A549 (cell line): ENCODE measurements at regions not wholly inside any gene's neighbourhood (a gene's known extent, or its start where the extent isn't known, plus 50 kb on each side); places are given as distances from the start of the nearest gene placed in this dataset.

Source experiments
- ATAC-seq, 2 experiments: fragments of 200-7000 bp in 1 of 2; fragments of >200 bp in 1 of 2; cut with Nextera tagmentation in 1 of 2; cut with Tn5 transposase in 1 of 2; 3 replicates each; pipeline versions ENCODE4 v1.8.0 to v1.9.1; 2018 to 2020; ENCODE audit warnings: mild to moderate bottlenecking in 1 of 2, moderate library complexity in 1 of 2
- CTCF ChIA-PET: fragments of 300-600 bp; sonication (Branson Sonifier 250); formaldehyde crosslinking; extraction: SDS; loops from one replicate; lab custom pipeline; 2021; ENCODE audit warnings: antibody characterized with exemption, inconsistent platforms; lab: Yijun Ruan, JAX
- POLR2A ChIA-PET: fragments of 350-600 bp; formaldehyde crosslinking; extraction: SDS; loops from one replicate; lab custom pipeline; 2021; ENCODE audit warnings: antibody characterized with exemption, inconsistent platforms; lab: Yijun Ruan, JAX
- DNase-seq, 2 experiments: peaks; one replicate each; pipeline versions ENCODE4 v3.0.0 to v3.0.0-alpha.2; 2011 to 2016; ENCODE audit warnings: low read depth in 1 of 2, low spot score in 1 of 2
- FAIRE-seq: peaks from 2 replicates; lab custom pipeline; 2011; peaks lifted over from hg19 to GRCh38; lab: Jason Lieb, UNC
- H3K27ac ChIP-seq, 2 experiments: fragments of >200 bp; sonication (Bioruptor Twin); formaldehyde crosslinking; 3 replicates each; pipeline ENCODE4 v1.5.1; 2016 to 2017
- H3K4me1 ChIP-seq: fragments of >200 bp; sonication (Bioruptor Twin); formaldehyde crosslinking; 3 replicates; pipeline ENCODE4 v1.6.1; 2016
- H3K4me2 ChIP-seq: fragments of >200 bp; sonication (Bioruptor Twin); formaldehyde crosslinking; 3 replicates; pipeline ENCODE4 v1.6.1; 2016
- H3K4me3 ChIP-seq: fragments of >200 bp; sonication (Bioruptor Twin); formaldehyde crosslinking; 3 replicates; pipeline ENCODE4 v1.5.1; 2016
- H3K9me3 ChIP-seq: fragments of >200 bp; sonication (Bioruptor Twin); formaldehyde crosslinking; 3 replicates; pipeline ENCODE4 v1.6.1; 2016
- CBX8 ChIP-seq: fragments of 200-600 bp; sonication (generic); IDR thresholded peaks from 2 replicates; pipeline ENCODE4 v1.6.1; 2016
- EHF ChIP-seq: fragments of 250-450 bp; sonication (Bioruptor Pico); IDR thresholded peaks from 2 replicates; pipeline ENCODE4 v1.5.0; 2020; ENCODE audit warnings: mild to moderate bottlenecking
- EHMT2 ChIP-seq: fragments of 200-600 bp; sonication (generic); IDR thresholded peaks from 2 replicates; pipeline ENCODE4 v1.6.1; 2016; ENCODE audit warnings: antibody characterized with exemption, low read depth, mild to moderate bottlenecking, moderate library complexity
- EP300 ChIP-seq, 2 experiments: fragments of >200 bp; sonication (Bioruptor Twin); formaldehyde crosslinking; IDR thresholded peaks; 2 replicates in 1 of 2; 3 replicates in 1 of 2; pipeline ENCODE4 v1.6.1; 2016 to 2017
- FOSB ChIP-seq: fragments of 250-450 bp; sonication (Bioruptor Pico); IDR thresholded peaks from 2 replicates; pipeline ENCODE4 v1.5.0; 2020; ENCODE audit warnings: mild to moderate bottlenecking, moderate library complexity
- FOXS1 ChIP-seq: fragments of 250-450 bp; sonication (Bioruptor Pico); IDR thresholded peaks from 2 replicates; pipeline ENCODE4 v1.5.0; 2020; ENCODE audit warnings: mild to moderate bottlenecking, moderate library complexity
- HOXB13 ChIP-seq: fragments of 250-450 bp; sonication (Bioruptor Pico); IDR thresholded peaks from 2 replicates; pipeline ENCODE4 v1.5.0; 2020; ENCODE audit warnings: low read depth, mild to moderate bottlenecking, moderate library complexity
- HOXB5 ChIP-seq: fragments of 250-450 bp; sonication (Bioruptor Pico); IDR thresholded peaks from 2 replicates; pipeline ENCODE4 v1.5.0; 2020; ENCODE audit warnings: mild to moderate bottlenecking, moderate library complexity
- KDM5A ChIP-seq: fragments of 200-600 bp; sonication (generic); IDR thresholded peaks from 2 replicates; pipeline ENCODE4 v1.6.1; 2016; ENCODE audit warnings: antibody characterized with exemption, mild to moderate bottlenecking
- MAFK ChIP-seq: fragments of 450-650 bp; IDR thresholded peaks from 2 replicates; pipeline ENCODE4 v1.6.1; 2014; ENCODE audit not compliant: partially characterized antibody
- MAZ ChIP-seq: fragments of 150-350 bp; IDR thresholded peaks from 2 replicates; pipeline ENCODE4 v1.6.1; 2014; ENCODE audit warnings: antibody characterized with exemption, low read depth, low read length, borderline replicate concordance
- NPAS2 ChIP-seq: fragments of 250-450 bp; sonication (Bioruptor Pico); IDR thresholded peaks from 2 replicates; pipeline ENCODE4 v1.8.0; 2022; ENCODE audit warnings: mild to moderate bottlenecking, moderate library complexity, borderline replicate concordance
- NR3C1 ChIP-seq: fragments of >200 bp; sonication (Bioruptor Twin); formaldehyde crosslinking; IDR thresholded peaks from 3 replicates; pipeline ENCODE4 v1.6.1; 2017
- PHF8 ChIP-seq: fragments of 200-600 bp; sonication (generic); IDR thresholded peaks from 2 replicates; pipeline ENCODE4 v1.6.1; 2016; ENCODE audit warnings: low read depth, mild to moderate bottlenecking, antibody characterized with exemption, moderate library complexity, borderline replicate concordance
- RNF2 ChIP-seq: fragments of 200-600 bp; sonication (generic); IDR thresholded peaks from 2 replicates; pipeline ENCODE4 v1.6.1; 2016; ENCODE audit warnings: low read depth, mild to moderate bottlenecking, antibody characterized with exemption, moderate library complexity, borderline replicate concordance
- SMC3 ChIP-seq: fragments of >200 bp; sonication (Bioruptor Twin); formaldehyde crosslinking; IDR thresholded peaks from 3 replicates; pipeline ENCODE4 v1.6.1; 2018; ENCODE audit warnings: inconsistent platforms
- TFCP2L1 ChIP-seq: fragments of 250-450 bp; sonication (Bioruptor Pico); IDR thresholded peaks from 2 replicates; pipeline ENCODE4 v1.5.0; 2021; ENCODE audit warnings: mild to moderate bottlenecking
- ZC3H11A ChIP-seq: fragments of 450-650 bp; IDR thresholded peaks from 2 replicates; pipeline ENCODE4 v1.6.1; 2014; ENCODE audit warnings: antibody characterized with exemption, mild to moderate bottlenecking
- ZFP36 ChIP-seq: fragments of 450-650 bp; IDR thresholded peaks from 2 replicates; pipeline ENCODE4 v1.6.1; 2014; ENCODE audit warnings: borderline replicate concordance; ENCODE audit not compliant: partially characterized antibody
- ZNF302 ChIP-seq: fragments of 250-450 bp; sonication (Bioruptor Pico); IDR thresholded peaks from 2 replicates; pipeline ENCODE4 v1.9.0; 2021; ENCODE audit warnings: inconsistent platforms, mild to moderate bottlenecking, moderate library complexity
- WGBS: methylation state at CpG from one replicate; pipeline ENCODE4 v1.1.6; 2017; ENCODE audit errors: missing lambda C conversion rate; 5-methylcytosine and 5-hydroxymethylcytosine counted together
- TF ChIP-seq, protein P1 (sequence below): IDR thresholded peaks from 2 replicates; pipeline ENCODE4 v1.6.1; 2012; ENCODE audit warnings: low read depth, borderline replicate concordance
- TF ChIP-seq, protein P2 (sequence below): fragments of 250-450 bp; sonication (Bioruptor Pico); IDR thresholded peaks from 2 replicates; pipeline ENCODE4 v1.5.0; 2021; ENCODE audit warnings: mild to moderate bottlenecking, moderate library complexity, borderline replicate concordance
- TF ChIP-seq, protein P3 (sequence below): fragments of 150-350 bp; IDR thresholded peaks from 2 replicates; pipeline ENCODE4 v1.6.1; 2014; ENCODE audit warnings: low read depth, mild to moderate bottlenecking, low read length
- TF ChIP-seq, protein P4 (sequence below): fragments of >200 bp; sonication (Bioruptor Twin); formaldehyde crosslinking; IDR thresholded peaks from 3 replicates; pipeline ENCODE4 v1.6.1; 2016
- TF ChIP-seq, protein P5 (sequence below): fragments of 450-650 bp; IDR thresholded peaks from 2 replicates; pipeline ENCODE4 v1.6.1; 2014; ENCODE audit warnings: antibody characterized with exemption
- TF ChIP-seq, protein P6 (sequence below): IDR thresholded peaks from 2 replicates; pipeline ENCODE4 v1.6.1; 2012

DNA sequence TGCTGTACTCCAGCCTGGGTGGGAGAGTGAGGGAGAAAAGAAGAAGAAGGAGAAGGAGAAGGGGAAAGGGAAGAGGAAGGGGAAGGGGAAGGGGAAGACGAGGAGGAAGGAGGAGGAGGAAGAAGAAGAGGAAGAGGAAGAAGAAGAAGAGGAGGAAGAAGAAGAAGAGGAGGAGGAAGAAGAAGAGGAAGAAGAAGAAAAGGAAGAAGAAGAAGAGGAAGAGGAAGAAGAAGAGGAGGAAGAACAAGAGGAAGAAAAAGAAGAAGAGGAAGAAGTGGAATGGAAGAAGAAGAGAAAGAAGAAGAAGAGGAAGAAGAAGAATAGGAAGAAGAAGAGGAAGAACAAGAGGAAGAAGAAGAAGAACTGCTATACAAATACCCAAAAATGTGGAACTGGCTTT lies 507.4 kb upstream of the TMPO start:
- no peak for ATAC-seq
- Histone ChIP-seq H3K4me1 (no peaks in the 10 kb centered on the region), H3K9me3 (no peaks in the 10 kb centered on the region), H3K4me3 (no peak overlapping the region), H3K27ac (no peak overlapping the region), H3K4me2 (no peak overlapping the region)
- no peak for FAIRE-seq
- WGBS, result 0% methylated on average over 1 of the region's 1 CpG
- no peak for DNase-seq
- ChIA-PET CTCF (no interaction called here), POLR2A (no interaction called here)
- TF ChIP-seq ZC3H11A (no peak), FOSB (no peak), HOXB5 (no peak), EP300 (IDR thresholded peaks at IDR 0.05) (no peak), MAZ (no peak), CBX8 (no peak), EHF (CRISPR knock-in tag) (no peak), RNF2 (no peak), FOXS1 (no peak), SMC3 (no peak), NR3C1 (no peak), MAFK (no peak), KDM5A (no peak), TFCP2L1 (CRISPR knock-in tag) (no peak), ZNF302 (CRISPR knock-in tag) (no peak)
- TF ChIP-seq, protein P1, sequence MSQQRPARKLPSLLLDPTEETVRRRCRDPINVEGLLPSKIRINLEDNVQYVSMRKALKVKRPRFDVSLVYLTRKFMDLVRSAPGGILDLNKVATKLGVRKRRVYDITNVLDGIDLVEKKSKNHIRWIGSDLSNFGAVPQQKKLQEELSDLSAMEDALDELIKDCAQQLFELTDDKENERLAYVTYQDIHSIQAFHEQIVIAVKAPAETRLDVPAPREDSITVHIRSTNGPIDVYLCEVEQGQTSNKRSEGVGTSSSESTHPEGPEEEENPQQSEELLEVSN, result no peak
- TF ChIP-seq, protein P2, sequence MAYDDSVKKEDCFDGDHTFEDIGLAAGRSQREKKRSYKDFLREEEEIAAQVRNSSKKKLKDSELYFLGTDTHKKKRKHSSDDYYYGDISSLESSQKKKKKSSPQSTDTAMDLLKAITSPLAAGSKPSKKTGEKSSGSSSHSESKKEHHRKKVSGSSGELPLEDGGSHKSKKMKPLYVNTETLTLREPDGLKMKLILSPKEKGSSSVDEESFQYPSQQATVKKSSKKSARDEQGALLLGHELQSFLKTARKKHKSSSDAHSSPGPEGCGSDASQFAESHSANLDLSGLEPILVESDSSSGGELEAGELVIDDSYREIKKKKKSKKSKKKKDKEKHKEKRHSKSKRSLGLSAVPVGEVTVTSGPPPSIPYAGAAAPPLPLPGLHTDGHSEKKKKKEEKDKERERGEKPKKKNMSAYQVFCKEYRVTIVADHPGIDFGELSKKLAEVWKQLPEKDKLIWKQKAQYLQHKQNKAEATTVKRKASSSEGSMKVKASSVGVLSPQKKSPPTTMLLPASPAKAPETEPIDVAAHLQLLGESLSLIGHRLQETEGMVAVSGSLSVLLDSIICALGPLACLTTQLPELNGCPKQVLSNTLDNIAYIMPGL (CRISPR knock-in tag), result no peak
- TF ChIP-seq, protein P3, sequence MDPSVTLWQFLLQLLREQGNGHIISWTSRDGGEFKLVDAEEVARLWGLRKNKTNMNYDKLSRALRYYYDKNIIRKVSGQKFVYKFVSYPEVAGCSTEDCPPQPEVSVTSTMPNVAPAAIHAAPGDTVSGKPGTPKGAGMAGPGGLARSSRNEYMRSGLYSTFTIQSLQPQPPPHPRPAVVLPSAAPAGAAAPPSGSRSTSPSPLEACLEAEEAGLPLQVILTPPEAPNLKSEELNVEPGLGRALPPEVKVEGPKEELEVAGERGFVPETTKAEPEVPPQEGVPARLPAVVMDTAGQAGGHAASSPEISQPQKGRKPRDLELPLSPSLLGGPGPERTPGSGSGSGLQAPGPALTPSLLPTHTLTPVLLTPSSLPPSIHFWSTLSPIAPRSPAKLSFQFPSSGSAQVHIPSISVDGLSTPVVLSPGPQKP, result no peak
- TF ChIP-seq, all 56 proteins: peak for 0

DNA sequence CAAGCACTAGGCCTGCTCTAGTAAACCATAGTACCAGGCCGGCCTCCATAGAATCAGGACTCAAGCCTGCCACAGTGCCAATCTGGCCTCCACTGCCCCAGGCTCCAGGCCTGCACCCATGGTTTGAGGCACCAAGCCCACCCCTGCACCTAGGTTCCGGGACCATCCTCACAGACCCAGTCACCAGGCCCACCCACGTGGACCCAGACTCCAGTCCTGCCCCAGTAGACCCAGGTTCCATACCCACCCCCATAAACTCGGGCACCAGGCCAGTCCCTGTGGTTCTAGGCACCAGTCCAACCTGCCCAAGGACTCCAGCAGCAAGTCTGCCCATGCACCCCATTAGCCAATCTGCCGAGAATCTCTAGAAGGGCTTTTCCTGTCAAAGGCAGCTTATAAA lies 501.8 kb upstream of the TMPO start:
- POLR2A ChIA-PET, result no interaction called here
- no peaks in the 10 kb centered on the region for H3K4me1 ChIP-seq
- TF ChIP-seq ZC3H11A, result no peak
- TF ChIP-seq, protein P4, sequence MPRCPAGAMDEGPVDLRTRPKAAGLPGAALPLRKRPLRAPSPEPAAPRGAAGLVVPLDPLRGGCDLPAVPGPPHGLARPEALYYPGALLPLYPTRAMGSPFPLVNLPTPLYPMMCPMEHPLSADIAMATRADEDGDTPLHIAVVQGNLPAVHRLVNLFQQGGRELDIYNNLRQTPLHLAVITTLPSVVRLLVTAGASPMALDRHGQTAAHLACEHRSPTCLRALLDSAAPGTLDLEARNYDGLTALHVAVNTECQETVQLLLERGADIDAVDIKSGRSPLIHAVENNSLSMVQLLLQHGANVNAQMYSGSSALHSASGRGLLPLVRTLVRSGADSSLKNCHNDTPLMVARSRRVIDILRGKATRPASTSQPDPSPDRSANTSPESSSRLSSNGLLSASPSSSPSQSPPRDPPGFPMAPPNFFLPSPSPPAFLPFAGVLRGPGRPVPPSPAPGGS, result no peak
- no peak for TF ChIP-seq CBX8
- TF ChIP-seq RNF2, result no peak
- no peak for TF ChIP-seq ZNF302 (CRISPR knock-in tag)
- no peak for TF ChIP-seq PHF8
- no peak for TF ChIP-seq EP300 (IDR thresholded peaks at IDR 0.05)
- TF ChIP-seq NR3C1, result no peak
- no peak for TF ChIP-seq ZFP36
- TF ChIP-seq, protein P5, sequence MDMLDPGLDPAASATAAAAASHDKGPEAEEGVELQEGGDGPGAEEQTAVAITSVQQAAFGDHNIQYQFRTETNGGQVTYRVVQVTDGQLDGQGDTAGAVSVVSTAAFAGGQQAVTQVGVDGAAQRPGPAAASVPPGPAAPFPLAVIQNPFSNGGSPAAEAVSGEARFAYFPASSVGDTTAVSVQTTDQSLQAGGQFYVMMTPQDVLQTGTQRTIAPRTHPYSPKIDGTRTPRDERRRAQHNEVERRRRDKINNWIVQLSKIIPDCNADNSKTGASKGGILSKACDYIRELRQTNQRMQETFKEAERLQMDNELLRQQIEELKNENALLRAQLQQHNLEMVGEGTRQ, result no peak
- TF ChIP-seq, protein P6, sequence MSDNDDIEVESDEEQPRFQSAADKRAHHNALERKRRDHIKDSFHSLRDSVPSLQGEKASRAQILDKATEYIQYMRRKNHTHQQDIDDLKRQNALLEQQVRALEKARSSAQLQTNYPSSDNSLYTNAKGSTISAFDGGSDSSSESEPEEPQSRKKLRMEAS, result no peak
- no peak for TF ChIP-seq NPAS2 (CRISPR knock-in tag)
- TF ChIP-seq MAFK, result no peak
- TF ChIP-seq, protein P1, result no peak
- no peak for TF ChIP-seq EHMT2
- TF ChIP-seq HOXB13 (CRISPR knock-in tag), result no peak
- no peak for TF ChIP-seq HOXB5
- no peaks in the 10 kb centered on the region for H3K9me3 ChIP-seq
- CTCF ChIA-PET, result no interaction called here
- no peak overlapping the region for H3K4me2 ChIP-seq
- H3K27ac ChIP-seq, result no peak overlapping the region
- no peak overlapping the region for H3K4me3 ChIP-seq
- ATAC-seq (no peak), FAIRE-seq (no peak), DNase-seq (no peak)
- WGBS, result 24% methylated on average over 3 of the region's 5 CpGs
